Endothelial cell (in vitro differentiated cells): ENCODE measurements at regions not wholly inside any gene's neighbourhood (a gene's known extent, or its start where the extent isn't known, plus 50 kb on each side); places are given as distances from the start of the nearest gene placed in this dataset.

Experiments used
- DNase-seq: peaks from one replicate; pipeline ENCODE4 v3.0.0; 2021; ENCODE audit warnings: low spot score
- H3K27ac Mint-ChIP-seq: one replicate; pipeline ENCODE4 v1.8.0; 2021; ENCODE audit warnings: mixed read lengths, inconsistent platforms; ENCODE audit not compliant: unreplicated experiment
- H3K27me3 Mint-ChIP-seq: one replicate; pipeline ENCODE4 v1.8.0; 2021; ENCODE audit warnings: mild to moderate bottlenecking, moderate library complexity, mixed read lengths, inconsistent platforms; ENCODE audit not compliant: unreplicated experiment
- H3K36me3 Mint-ChIP-seq: one replicate; pipeline ENCODE4 v1.8.0; 2021; ENCODE audit warnings: mild to moderate bottlenecking, low read depth, mixed read lengths, inconsistent platforms; ENCODE audit not compliant: unreplicated experiment
- H3K4me1 Mint-ChIP-seq: one replicate; pipeline ENCODE4 v1.8.0; 2021; ENCODE audit warnings: mild to moderate bottlenecking, mixed read lengths, inconsistent platforms; ENCODE audit not compliant: unreplicated experiment
- H3K4me3 Mint-ChIP-seq: one replicate; pipeline ENCODE4 v1.8.0; 2021; ENCODE audit warnings: mild to moderate bottlenecking, mixed read lengths, inconsistent platforms; ENCODE audit not compliant: unreplicated experiment
- H3K9me3 Mint-ChIP-seq: one replicate; pipeline ENCODE4 v1.8.0; 2021; ENCODE audit warnings: mixed read lengths, inconsistent platforms; ENCODE audit not compliant: unreplicated experiment
- CTCF ChIP-seq: fragments of 200-600 bp; sonication (generic); IDR thresholded peaks from one replicate; pipeline ENCODE4 v1.5.0; 2021; ENCODE audit warnings: antibody characterized with exemption; ENCODE audit not compliant: unreplicated experiment

DNA sequence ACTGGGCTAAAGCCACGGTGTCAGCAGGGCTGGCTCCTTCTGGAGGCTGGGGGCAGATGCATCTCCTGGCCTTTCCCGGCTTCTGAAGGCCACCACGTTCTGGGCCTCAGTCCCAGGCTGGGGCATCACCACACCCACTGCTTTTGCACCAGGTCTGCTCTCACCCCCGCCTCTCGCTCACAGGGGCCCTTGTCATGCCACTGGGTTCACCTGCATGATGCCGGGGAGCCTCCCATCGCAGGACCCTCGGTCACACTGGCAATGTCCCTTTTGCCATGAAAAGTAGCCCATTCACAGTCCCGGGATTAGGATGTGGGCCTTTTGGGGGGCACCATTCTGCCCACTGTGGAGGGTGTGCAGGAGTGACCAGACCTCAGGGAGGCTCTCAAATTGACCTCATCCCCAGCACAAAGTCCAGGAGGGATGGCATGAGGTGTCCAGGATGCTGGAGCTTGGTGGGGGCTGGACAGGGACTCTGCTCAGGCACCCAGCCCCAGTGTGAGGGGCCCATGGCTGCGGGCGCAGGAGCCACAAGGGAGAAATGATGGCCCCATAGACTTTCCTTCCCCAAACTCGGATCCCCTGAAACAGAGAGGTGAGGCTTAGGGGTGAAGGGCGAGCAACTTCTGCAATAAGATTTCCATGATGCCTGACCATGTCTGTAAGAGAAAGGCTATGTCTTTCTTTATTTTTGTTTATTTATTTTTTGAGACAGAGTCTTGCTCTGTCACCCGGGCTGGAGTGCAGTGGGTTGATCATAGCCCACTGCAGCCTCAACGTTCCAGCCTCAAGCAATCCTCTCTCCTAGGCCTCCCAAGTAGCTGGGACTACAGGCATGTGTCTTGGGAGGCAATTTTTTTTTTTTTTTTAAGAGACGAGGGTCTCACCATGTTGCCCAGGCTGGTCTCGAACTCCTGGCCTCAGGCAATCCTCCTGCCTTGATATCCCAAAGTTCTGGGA, 189.1 kb downstream of the GOLGA6L6 start:
- no peak for TF ChIP-seq CTCF
- no peaks in the 10 kb centered on the region for H3K4me1 Mint-ChIP-seq
- DNase-seq, result no peak
- H3K9me3 Mint-ChIP-seq, result peaks cover 38% of the 10 kb centered on the region
- peaks cover 42% of the 10 kb centered on the region for H3K27me3 Mint-ChIP-seq
- H3K27ac Mint-ChIP-seq, result no peak overlapping the region
- H3K36me3 Mint-ChIP-seq, result peaks cover 31% of the 10 kb centered on the region
- no peak overlapping the region for H3K4me3 Mint-ChIP-seq

DNA sequence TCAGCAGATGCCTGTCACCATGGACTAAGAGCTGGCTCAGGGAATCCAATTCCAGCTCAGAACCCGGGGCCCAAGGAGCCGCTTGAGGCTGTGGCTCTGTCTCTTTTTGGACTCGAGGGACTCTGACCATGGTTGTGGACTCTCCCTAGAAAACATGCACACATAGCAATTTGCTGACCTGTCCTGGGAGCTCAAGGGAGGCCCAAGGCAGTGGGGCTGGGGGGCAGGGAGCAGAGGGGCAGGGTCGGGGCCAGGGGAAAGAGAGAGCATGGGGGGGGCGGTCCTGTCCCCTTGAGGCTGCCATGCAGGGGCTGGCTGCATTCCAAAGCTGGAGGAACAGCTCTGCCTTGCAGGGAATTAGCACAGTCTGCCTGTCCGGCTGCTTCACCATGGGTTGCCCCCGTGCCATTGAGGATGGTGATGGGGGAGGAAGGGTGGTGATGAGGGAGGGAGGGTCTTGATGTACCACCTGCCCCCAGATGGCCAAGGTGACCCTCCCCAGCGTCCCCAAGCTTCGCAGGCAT, 190.1 kb downstream of the GOLGA6L6 start:
- no peak for TF ChIP-seq CTCF
- Mint-ChIP-seq H3K4me3 (no peak overlapping the region), H3K27ac (peak overlapping the region; percentile 75), H3K9me3 (peaks cover 34% of the 10 kb centered on the region), H3K36me3 (peaks cover 31% of the 10 kb centered on the region), H3K4me1 (no peaks in the 10 kb centered on the region), H3K27me3 (peaks cover 40% of the 10 kb centered on the region)
- DNase-seq, result no peak

- Mint-ChIP-seq H3K27me3 (peaks cover 27% of the 10 kb centered on the region), H3K4me1 (no peaks in the 10 kb centered on the region), H3K36me3 (peaks cover 22% of the 10 kb centered on the region), H3K9me3 (peaks cover 20% of the 10 kb centered on the region), H3K27ac (peak overlapping the region; percentile 54), H3K4me3 (peak overlapping the region; percentile 6)
- no peak for TF ChIP-seq CTCF
- no peak for DNase-seq
Measured at GRCh38 chr15:20349774-20350498, 191.7 kb downstream of the GOLGA6L6 start.

GRCh38 chr15:20348900-20349773, 192.5 kb downstream of the GOLGA6L6 start:
- peaks cover 22% of the 10 kb centered on the region for H3K36me3 Mint-ChIP-seq
- H3K27ac Mint-ChIP-seq, result no peak overlapping the region
- DNase-seq, result no peak
- no peak overlapping the region for H3K4me3 Mint-ChIP-seq
- H3K9me3 Mint-ChIP-seq, result peaks cover 20% of the 10 kb centered on the region
- TF ChIP-seq CTCF, result no peak
- no peaks in the 10 kb centered on the region for H3K4me1 Mint-ChIP-seq
- peaks cover 27% of the 10 kb centered on the region for H3K27me3 Mint-ChIP-seq
